Stimulated activated CD4-positive, alpha-beta T cell treated with anti-CD3 and anti-CD28 coated beads, TNF-alpha, amount 100 ng/mL, for 48 hours (primary cell): ENCODE measurements at regions not wholly inside any gene's neighbourhood (a gene's known extent, or its start where the extent isn't known, plus 50 kb on each side); places are given as distances from the start of the nearest gene placed in this dataset.
"Not testable (repeated sequence)": the region's sequence is repeated elsewhere in the genome, so short reads cannot be mapped to it uniquely, and the experiment has no call there.

Experiments
- DNase-seq, 3 donors: peaks; one replicate each; pipeline ENCODE4 v3.0.0-alpha.2; 2020; ENCODE audit warnings: low read depth in 3 of 3

GRCh38 chr14:25436906-25437305 is 387.0 kb upstream of the STXBP6 start:
- DNase-seq = no peak

GRCh38 chr14:25436288-25436875 is 386.4 kb upstream of the STXBP6 start:
- no peak for DNase-seq

- no peak for DNase-seq
Observed at GRCh38 chr14:25431211-25432076, 381.5 kb upstream of the STXBP6 start.

- no peak for DNase-seq
Observed at GRCh38 chr14:25430808-25431207, 380.9 kb upstream of the STXBP6 start.

GRCh38 chr14:25412998-25413397 is 363.1 kb upstream of the STXBP6 start:
- no peak for DNase-seq

GRCh38 chr14:25411781-25412757 is 362.1 kb upstream of the STXBP6 start:
- no peak for DNase-seq

GRCh38 chr14:25406818-25407217 is 356.9 kb upstream of the STXBP6 start:
- no peak for DNase-seq

- DNase-seq = peak in 2 of 3 donors; percentile 3 to 9
Observed at GRCh38 chr14:25400607-25401206, 350.8 kb upstream of the STXBP6 start.

GRCh38 chr14:25396128-25396527 is 346.2 kb upstream of the STXBP6 start:
- no peak for DNase-seq

GRCh38 chr14:25394791-25395391 is 344.9 kb upstream of the STXBP6 start:
- DNase-seq = no peak

GRCh38 chr14:25394356-25394755 is 344.4 kb upstream of the STXBP6 start:
- no peak for DNase-seq

- no peak for DNase-seq
Observed at GRCh38 chr14:25389948-25390347, 340.0 kb upstream of the STXBP6 start.

GRCh38 chr14:25381498-25381897 is 331.6 kb upstream of the STXBP6 start:
- DNase-seq = no peak

- no peak for DNase-seq
Observed at GRCh38 chr14:25375639-25376038, 325.7 kb upstream of the STXBP6 start.

GRCh38 chr14:25371068-25371467 is 321.1 kb upstream of the STXBP6 start:
- DNase-seq = no peak

GRCh38 chr14:25370057-25370456 is 320.1 kb upstream of the STXBP6 start:
- not testable (repeated sequence) for DNase-seq

- DNase-seq = no peak
Observed at GRCh38 chr14:25358330-25358729, 308.4 kb upstream of the STXBP6 start.

GRCh38 chr14:25351269-25351668 is 301.3 kb upstream of the STXBP6 start:
- DNase-seq = no peak

GRCh38 chr14:25350802-25351201 is 300.9 kb upstream of the STXBP6 start:
- DNase-seq = no peak

GRCh38 chr14:25350021-25350420 is 300.1 kb upstream of the STXBP6 start:
- DNase-seq = no peak

GRCh38 chr14:25349269-25349668 is 299.3 kb upstream of the STXBP6 start:
- DNase-seq = no peak
